Fibroblast of the aortic adventitia (primary cell): ENCODE measurements at regions not wholly inside any gene's neighbourhood (a gene's known extent, or its start where the extent isn't known, plus 50 kb on each side); places are given as distances from the start of the nearest gene placed in this dataset.

Experiments used
- DNase-seq: peaks from one replicate; pipeline ENCODE4 v3.0.0-alpha.2; 2010; ENCODE audit warnings: low read depth
- H3K4me3 ChIP-seq: 2 replicates; pipeline ENCODE4 v1.5.1; 2011; ENCODE audit warnings: low read depth, mild to moderate bottlenecking, control low read depth, low read length, moderate library complexity
- CTCF ChIP-seq: IDR thresholded peaks from 2 replicates; pipeline ENCODE4 v1.5.1; 2011; ENCODE audit warnings: mild to moderate bottlenecking, low read length, control low read depth, inconsistent platforms; ENCODE audit not compliant: insufficient read depth

DNA sequence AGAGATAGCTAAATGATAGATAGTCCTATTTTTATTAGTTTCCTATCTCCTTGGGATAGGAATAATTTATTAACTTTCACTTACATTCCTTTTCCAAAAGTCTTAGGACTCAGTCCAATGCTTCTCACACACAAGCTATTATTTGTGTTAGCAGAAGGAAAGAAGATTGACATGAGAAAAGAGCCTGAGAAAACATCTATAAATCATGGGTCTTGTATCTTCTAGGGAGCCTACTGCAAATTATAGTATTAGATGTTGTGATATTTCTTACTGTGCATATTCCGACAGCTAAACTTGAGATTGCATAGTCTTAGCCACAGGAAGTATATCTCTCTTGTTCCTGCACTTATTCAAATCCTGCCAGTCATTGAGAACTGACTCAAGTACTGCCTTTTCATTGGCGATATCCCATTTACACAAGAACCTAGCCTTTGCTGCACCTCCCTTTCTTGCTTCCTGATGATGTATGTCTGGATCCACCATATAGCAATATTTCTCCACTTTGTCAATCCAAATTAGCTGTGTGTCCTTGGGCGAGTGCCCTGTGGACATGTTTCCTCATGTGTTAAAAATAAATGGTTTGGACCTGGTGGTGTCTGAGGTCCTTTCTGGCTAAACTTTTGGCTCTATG, 245.1 kb upstream of the LMCD1 start:
- no peak overlapping the region for H3K4me3 ChIP-seq
- TF ChIP-seq CTCF = no peak
- DNase-seq = no peak

GRCh38 chr3:8261018-8261417, 240.6 kb upstream of the LMCD1 start:
- H3K4me3 ChIP-seq = no peak overlapping the region
- no peak for DNase-seq
- TF ChIP-seq CTCF = no peak

DNA sequence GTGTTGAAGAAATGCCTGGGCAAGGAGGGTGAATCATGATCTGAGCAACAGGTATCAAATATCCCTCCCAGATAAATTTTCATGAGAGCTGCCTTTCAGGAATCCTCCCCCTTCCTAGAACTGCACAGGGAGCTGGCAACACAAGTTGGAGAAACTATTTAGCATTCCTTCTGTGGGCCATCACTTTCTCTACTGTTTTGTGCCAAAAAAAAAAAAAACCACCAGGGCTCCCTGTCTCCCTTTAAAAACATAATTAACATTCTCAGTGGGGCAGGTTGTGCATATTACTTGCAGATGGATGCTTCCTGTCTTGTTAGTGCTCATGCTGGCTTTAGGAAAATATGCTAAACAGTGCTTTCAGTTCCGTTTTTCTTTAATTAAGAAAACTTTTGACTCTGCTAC, 234.9 kb upstream of the LMCD1 start:
- DNase-seq = no peak
- no peak for TF ChIP-seq CTCF
- no peak overlapping the region for H3K4me3 ChIP-seq

- TF ChIP-seq CTCF = no peak
- no peak for DNase-seq
- no peak overlapping the region for H3K4me3 ChIP-seq
Measured at GRCh38 chr3:8273479-8273878, 228.1 kb upstream of the LMCD1 start.

DNA sequence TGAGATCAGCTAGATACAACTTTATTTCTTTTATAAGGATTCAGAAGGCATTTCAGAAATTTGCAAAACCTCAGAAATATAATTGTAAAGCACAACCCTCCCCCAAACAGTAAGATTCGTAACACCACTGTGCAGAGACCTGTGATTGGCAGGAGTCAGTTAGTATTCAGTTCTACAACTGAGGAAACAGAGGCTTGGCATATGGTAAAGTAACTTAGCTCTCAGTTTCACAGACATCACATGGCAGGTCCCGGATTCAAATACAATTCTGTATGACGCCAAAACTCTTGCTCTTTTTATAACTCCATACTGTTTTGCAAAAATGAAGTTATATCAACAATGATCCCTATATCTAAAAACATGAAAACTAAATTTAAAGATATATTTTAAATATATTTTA, 225.6 kb upstream of the LMCD1 start:
- no peak overlapping the region for H3K4me3 ChIP-seq
- no peak for DNase-seq
- TF ChIP-seq CTCF = no peak

GRCh38 chr3:8276506-8276905, 225.1 kb upstream of the LMCD1 start:
- no peak for TF ChIP-seq CTCF
- DNase-seq = no peak
- H3K4me3 ChIP-seq = no peak overlapping the region

DNA sequence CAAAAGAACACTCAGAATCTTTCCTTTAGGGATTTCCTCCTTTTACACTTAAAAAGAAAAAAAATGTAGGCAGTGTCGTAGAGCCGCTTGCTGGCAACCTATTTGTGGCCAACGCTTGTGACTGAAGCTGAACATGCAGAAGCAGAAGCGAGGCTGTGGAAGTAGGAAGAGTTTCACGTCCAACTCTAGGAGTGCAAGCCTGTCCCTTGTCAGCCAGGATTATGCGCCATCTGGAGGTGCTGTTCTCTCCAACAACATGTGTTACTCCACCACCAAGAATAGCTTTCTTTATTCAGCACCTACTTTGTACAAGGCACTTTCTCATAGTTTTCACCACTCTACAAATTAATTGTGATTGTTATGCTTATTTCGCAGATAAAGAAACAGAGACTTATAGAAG, 223.2 kb upstream of the LMCD1 start:
- TF ChIP-seq CTCF = no peak
- no peak for DNase-seq
- H3K4me3 ChIP-seq = no peak overlapping the region
